ENCODE measurements at regions not wholly inside any gene's neighbourhood (a gene's known extent, or its start where the extent isn't known, plus 50 kb on each side); places are given as distances from the start of the nearest gene placed in this dataset.

DNA sequence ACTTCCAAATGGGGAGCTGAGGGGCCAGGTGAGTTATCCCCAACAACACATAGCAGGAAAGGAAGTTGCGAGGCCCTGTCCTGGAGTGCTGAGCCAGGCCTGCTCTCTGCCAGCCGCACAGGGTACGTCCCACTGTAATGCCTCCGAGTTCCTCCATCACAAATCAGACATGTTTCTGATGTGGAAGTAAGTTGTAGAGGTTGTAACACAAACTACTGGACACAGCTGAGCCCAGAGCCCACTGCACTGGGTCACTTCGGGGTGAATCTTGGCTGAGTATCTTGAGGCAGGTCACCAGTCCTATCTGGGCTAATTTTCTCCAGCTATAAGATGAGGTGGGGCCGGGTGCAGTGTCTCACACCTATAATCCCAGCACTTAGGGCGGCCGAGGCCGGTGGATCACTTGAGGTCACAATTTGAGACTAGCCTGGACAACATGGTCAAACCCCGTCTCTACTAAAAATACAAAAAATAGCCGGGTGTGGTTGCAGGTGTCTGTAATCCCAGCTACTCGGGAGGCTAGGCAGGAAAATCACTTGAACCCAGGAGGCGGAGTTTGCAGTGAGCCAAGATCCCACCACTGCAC lies 100.8 kb upstream of the CDH5 start:
- no peak for DNase-seq (ENCODE audit: low spot score)

DNA sequence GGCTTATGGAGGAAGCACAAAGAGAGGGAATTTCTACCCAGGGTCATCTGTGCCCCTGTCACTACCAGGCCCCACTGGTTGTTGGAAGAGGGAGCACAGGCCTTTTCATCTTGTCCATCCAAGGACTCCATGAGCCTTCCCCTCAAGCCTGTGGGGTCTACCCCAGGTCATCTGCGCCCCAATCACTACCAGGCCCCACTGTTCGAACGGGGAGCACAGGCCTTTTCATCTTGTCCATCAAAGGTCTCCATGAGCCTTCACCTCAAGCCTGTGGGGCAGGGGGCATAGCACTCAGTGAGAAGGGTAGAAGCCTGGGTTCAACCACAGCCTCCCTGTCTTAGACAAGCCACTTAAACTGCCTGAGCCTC lies 101.5 kb upstream of the CDH5 start:
- no peak for DNase-seq (ENCODE audit: low spot score)

DNA sequence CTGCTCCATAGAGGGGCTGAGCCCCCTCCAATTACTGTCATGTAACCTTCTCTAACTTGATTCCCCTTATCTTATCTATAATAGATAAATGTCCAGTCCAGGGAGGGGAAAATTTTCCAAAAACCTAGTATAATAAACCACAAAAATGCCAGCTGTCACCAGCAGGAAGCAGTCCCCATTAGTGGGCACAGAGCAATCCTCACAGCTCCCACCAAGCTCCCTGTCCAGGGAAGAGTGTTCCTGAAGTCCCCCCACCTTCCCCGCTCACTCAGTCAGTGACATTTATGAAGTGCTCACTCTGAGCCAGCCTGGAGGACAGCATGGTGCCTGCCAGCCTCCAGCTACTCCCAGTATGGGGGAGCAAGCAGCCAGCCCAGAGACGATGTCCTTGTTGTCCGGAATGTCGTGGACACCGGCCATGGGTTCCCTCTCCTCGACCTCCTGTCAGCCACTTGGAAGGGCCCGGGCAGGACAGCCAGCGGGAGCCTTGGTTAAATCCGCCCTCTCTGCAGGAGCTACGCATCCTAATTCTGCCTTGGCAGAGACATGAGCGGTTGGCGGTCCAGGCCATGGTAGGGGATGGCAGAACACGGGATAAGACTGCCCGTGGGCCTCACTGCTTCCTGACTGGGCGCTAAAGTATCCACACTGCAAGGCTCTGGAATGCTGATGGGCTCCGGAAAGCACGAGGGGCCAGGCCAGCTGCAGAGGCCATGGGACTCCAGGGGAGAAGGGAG lies 102.0 kb upstream of the CDH5 start:
- DNase-seq (ENCODE audit: low spot score), result no peak

DNA sequence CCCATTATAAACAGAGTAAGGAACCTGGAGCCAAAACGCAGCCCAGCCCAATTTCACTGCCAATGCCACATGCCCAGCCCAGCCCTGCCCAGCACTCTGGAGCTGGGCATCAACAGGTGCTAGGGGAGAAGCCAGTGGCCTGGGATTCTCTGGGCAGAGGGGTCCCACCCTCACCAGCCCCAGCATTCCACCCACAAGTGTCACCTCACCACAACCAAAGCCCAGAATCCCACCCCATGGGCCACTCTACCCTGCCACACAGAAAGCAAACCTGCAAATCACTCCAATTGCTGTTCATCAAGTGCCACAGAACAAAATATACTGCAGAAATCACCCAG lies 102.5 kb upstream of the CDH5 start:
- no peak for DNase-seq (ENCODE audit: low spot score)

DNA sequence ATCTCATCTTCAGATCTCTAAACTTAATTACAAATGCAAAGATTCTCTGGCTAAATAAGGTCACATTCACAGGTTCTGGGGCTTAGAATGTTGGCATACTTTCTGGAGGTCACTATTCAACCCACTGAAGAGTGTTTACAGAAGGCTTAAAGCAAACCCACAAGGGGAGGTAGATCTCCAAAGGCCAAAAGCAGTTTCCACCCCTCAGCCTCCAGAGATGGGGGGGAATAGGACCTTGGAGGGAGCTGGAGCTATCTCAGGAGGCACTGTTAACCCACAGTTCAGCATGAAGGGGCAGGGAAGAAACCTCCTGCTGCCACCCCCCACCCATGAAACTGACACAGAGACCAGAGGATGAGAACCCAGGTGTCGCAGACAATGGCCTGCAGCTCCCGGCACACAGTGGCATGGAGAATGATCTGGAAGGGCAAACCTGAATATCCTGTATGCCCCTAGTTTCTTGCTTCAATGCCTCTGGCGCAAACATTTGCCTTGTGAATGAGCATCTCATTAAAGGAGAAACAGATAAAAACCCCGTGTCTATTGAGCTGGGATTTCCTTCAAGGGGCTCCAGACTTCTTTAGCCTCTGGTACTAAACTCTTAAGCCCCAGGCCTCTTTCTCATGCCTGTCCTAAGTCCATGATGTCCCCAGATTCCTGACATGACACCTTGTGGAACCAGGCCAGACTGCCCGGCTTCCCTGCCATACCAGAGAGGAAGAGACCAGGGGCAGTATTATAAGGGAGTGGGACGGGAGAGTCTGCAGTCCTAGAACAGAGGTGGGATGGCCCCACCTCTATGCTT lies 103.1 kb upstream of the CDH5 start:
- no peak for DNase-seq (ENCODE audit: low spot score)

DNA sequence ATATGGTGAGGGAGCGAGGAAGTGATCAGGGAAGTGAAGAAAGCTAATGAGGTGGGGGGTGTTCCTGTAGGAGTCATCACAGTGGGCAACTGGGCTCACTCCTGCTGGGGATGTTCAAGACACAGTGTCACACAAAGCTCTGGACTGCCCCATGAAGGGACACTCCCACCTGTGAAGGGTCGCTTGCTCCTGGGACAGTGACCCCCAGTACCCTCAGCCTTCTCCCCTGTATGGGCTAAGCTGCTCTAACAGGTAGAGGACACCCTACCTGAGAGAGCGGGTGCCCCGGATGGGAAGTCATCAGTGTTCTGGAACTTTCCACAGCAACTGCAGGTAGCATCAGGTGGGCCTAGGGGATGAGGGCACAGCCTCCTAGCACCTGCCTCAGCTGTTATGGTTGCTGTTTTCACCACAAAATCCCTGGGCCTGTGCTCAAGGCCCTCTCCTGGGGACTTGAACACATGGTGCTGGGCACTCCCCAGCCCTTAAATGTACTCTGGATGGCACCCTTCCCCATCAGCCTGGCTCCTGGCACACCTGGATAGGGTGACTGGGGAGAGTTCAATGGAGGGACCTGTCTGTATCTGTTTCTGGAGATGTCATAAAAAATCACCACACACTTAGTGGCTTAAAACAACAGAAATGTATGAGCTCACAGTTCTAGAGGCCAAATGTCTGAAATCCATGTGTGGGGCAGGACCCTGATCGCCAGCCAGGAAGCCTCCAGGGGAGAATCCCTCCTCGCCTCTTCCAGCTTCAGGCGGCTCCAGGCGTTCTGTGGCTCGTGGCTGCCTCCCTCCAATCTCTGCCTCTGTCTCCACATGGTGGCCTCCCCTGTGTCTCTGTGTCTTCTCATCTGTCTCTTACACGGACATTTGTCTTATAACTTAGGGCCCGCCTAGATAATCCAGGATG lies 104.0 kb upstream of the CDH5 start:
- no peak for DNase-seq (ENCODE audit: low spot score)

DNA sequence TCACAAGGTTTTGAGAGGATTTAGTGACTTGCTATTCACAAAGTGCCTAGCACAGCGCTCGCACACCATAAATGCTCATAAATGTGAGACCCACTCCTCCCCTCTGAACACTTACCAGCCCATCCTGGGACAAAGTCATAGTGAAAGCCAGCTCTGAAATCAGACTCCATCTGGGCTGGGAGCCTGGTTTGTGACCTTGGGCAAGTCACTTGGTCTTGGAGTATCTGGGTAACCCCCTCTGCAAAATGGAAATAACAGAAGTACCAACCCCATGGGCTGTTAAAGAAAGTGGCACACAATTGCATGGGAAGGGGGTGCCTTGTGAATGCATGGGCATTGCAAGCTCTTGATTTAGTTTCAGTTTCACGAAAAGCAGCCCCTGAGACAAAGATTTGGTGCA lies 104.7 kb upstream of the CDH5 start:
- DNase-seq (ENCODE audit: low spot score), result no peak

DNA sequence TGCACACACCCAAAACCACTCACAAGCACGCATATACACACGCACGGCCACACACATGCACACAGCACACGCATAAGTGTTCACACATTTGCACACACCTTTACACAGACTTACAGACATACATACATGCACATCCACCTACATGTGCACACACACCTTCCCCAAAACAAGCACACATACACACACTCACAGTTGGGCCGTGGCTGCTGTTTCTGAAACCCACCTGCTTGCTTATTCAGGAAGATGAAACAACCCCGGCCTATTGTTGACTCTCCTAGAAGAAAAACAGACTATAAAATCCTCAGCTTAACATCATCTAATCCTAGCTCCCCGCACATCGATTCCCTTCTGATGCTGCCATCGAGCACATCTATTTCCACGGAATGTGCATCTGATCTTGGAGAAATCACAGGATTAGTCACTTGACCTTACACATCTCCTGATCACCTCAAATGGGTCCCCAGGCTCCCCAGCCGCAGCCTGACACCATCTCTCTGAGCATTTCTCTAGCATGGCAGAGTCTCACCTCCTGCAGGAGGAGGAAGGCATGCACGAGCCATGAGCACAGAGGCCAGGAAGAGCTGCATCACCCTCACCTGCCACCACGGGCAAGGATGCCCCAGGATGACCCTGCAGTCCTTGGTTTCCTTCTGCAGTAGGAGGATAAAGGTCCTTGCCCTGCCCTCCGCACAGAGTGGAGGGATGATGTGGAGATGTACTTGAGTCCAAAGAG lies 105.8 kb upstream of the CDH5 start:
- DNase-seq (ENCODE audit: low spot score), result no peak

DNA sequence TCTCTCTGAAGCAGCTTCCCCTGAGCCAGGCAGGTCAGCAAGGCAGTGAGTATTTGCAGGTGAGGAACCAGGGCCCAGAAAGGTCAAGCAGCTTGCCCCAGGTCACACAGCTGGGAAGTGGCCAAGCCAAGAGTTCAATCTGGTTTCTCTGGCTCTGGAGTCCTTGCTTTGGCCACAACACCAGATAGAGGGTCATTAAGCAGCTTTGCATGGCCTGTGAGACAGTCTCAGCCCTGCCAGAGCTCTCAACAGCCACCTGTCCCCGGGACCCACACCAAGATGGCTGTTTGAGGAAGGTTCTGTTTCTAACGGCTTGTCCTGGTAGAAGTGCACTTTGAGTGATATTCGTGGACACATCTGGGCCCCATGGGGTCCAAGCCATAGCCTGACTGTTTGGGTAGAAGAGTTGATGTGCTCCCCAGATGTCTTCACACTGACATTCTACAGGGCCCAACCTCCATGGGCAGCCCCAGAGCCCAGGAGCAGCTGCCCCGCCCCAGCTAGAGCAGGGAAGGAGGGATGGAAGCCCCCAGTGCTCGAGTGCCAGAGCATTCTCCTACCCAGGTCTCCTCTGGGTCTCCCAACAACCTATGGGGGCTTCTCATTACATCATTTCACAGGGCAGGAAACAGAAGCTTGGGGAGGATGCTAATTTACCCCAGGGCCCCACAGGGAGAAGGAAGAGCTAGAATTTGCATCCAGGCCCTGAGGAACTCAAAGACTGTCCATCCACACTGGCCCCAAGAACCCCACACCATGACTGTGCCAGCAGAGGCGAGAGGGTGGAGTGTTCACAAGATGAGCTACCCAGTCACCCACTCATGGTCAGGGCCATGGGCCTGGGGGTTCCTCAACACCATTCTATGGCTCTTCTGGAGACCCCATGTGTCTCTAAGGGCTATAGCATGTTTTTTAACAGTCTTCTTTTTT lies 107.3 kb upstream of the CDH5 start:
- DNase-seq (ENCODE audit: low spot score), result no peak

DNA sequence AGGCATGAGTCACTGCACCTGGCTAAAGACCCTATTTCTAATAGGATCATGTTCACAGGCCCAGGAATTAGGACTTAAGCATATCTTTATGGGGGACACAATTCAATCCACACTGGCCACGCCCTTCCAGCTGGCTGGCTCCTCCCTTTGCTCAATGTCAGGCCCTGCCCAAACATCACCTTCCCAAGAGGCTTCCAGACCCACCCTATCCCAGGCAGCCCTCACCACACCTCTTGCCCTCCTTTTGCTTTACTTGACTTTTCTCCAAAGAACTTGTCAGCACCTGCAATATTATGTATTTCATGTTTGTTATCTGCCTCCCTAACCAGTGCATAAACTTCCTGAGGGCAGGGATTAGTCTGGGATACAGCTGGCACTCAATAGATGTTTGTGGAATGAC lies 109.6 kb upstream of the CDH5 start:
- DNase-seq (ENCODE audit: low spot score), result no peak

DNA sequence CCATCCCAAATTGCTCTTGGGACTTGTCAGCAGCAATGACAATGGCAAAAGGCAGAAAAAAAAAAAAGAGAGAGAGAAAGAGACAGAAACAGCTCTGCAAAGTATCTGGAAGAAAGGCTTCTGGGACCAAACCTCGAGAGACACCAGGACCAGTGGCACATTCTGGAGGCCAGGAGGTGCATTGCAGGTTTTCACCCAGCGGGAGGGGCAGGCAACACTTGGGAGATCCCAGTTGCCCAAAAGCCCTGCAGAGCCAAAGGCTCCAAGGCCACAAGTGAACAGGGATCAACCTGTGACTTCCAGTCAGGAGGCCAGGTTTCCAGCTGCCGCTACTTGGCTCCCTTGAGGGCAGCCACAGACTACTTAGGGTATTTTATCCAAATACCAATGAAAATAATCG lies 110.8 kb upstream of the CDH5 start:
- no peak for DNase-seq (ENCODE audit: low spot score)

DNA sequence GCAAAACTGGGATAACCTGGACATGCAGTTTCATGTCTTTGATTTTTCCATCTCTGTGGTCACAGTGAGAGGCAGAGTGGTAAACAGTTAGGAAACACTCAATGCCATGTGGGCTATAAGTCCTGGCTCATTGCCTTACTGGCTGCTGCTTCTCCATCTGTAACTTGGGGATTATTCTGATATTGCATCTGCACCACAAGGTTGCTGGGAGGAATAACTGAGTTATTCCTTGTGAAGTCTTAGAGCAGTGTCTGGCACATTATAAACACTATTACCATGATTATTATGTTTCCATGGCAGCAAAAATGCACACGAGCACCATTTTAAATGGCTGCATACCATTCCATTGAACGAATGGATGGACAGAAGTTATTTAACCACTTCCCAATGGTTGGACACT lies 111.7 kb upstream of the CDH5 start:
- no peak for DNase-seq (ENCODE audit: low spot score)

DNA sequence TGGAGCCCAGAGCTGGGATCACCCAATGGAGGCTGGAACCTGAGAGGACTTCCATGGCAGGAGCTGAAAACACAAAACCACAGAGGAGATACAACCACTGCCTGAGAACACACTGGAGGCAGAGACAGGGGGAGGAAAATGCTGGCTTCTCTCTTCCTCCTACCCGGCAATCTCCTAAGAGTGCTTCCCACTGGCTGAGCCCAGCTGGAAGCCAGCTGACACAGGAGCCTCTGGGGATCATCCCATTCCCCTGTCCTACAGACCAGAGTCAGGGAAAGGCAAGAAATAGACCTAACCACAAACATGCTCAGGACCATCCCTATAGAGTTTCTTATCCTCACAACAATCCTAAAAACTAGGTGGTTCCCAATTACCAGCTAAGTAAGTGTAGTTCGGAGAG lies 112.4 kb upstream of the CDH5 start:
- no peak for DNase-seq (ENCODE audit: low spot score)

DNA sequence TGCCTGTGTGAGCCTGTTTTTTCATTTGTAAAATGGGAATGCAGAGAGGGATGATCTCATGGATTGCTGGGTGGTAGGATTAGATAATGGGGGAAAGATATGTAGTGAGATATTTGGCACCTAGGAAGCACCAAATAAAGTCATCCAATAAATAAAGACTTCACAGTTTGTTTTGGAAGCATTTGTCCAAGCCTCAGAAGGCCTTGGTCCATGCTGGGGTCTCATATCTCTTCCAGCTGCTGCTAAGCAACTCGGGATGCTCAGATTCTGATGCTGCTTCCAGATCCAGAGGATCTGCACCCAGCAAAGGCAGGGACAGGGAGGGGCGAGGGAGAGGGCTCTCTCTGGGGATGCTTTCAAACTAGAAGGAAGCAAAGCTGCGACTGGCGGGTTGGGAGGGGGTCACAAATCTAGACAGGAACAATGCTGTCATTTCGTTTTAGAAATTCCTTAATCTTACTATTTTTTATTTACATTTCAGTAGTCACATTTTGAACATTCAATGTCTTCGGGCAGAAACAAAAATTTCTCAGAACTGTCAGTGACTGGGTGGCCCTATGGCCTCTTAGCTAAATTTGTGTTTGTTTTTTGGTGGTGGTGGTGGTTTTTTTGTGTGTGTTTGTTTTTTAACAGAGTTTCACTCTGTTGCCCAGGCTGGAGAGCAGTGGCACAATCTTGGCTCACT lies 114.9 kb upstream of the CDH5 start:
- no peak for DNase-seq (ENCODE audit: low spot score)

DNA sequence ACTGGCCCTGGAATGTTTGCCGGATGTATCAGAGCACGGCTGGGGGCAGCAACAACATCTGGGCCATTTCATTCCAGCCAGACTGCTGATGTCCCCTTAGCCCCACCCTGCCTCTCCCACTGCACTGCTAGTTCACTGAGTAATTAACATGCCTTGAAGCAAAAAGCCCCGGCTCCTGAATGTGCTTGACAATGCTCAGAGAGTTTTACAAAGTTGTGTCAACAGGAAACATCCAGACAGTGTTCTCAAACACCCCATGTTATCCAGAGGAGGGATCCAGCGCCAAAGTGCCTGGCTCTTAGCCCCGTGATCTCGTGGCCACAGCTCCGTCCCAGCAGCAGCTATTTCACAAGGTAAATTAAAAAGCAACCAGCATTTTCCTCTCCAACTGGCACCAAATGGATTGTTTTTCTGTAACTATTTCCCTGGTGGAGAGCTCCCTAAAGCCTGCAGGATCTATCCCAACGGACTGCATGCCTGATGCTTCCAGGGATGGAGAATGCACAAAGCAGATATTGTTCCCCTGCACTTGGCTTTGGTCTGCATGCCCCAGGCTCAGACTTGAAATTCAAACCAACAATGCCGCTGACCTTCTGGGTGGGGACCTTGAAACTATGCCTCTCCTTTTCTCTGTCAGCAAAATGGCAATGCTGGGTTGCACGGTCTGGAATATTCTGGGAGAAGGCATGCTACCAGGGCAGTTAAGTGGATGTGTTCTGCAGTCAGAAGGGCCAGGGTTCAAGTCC lies 115.6 kb upstream of the CDH5 start:
- DNase-seq (ENCODE audit: low spot score), result no peak

DNA sequence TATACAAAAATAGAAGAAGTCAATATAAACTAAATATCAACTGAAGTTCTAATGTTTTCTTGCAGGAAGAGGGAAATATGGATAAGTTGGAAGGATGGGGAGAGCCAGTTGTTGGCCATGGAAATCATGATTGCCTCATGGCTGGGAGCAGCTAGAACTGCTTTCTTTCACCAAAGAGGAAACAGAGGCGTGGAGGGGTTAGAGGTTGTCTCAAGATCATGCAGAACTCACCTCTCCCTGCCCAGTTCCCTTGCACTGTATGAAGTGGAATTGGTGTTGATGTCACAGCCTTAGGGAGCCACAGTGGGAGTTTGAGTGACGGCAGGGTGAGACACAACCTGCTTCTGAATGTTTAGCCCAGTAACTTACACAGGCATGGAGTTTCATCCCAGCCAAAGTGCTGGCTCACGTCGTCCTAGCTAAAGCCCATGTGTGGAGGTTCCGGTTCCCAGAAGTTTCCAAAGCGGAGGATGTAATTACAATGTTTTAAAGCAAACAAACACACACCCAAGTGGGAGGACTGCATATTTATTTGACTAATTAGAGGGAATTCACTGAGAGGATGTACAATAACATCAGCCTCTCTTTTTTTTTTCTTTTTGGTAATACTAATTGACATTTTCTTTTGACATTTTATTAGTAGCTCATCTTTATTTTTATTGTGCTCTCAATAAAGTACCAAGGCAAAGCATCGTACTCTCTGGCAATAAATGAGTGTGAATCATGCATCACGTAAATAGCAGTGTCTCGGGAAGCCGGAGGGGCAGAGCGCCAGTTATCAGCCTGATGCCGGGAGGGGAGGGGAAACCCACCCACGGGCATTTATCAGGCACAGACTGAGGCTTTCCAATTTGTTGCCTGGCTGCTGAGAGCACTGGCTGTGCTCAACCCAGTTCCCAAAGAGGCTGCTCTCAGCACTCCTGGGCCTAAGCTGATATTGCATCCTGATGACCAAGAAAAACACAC lies 118.7 kb upstream of the CDH5 start:
- no peak for DNase-seq (ENCODE audit: low spot score)

DNA sequence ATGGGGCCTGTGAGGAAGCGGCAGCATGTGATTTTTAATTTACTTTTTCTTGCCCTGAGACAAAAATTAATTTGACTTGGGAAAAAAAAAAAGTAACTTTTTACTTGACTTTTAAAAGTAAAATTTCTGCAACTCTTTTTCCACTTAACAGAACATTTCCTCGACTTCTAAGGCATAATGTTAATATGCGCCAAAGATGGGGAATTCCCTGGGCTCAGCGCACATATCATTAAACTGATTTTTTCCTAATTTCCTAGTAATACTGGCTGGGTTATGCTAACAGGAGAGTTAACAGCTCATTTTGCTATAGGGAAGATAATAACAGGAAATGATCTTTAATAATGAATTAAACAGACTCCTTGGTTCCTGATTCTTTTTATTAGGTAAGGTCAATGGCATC lies 120.6 kb upstream of the CDH5 start:
- no peak for DNase-seq (ENCODE audit: low spot score)

DNA sequence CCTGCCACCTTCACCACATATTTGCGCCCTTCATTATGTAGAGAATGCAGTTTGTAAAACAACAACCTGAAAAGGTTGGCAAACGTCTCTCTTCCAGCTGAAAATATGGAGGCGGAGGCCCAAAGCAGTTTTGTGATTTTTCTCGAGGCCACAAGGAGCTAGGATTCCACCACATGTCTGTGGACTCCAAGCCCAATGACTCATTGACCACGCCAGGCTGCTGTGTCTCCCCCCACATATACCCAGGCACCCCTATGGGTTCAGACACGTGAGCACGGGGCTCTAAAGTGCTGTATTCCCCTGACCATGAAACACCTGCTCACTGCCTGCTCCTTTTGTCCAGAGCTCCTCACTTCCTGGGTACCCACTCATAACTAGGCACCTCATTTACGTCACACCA lies 121.4 kb upstream of the CDH5 start:
- DNase-seq (ENCODE audit: low spot score), result no peak

All from LoVo (cell line).